Memory B cell (primary cell): ENCODE measurements at regions not wholly inside any gene's neighbourhood (a gene's known extent, or its start where the extent isn't known, plus 50 kb on each side); places are given as distances from the start of the nearest gene placed in this dataset.

ENCODE experiments used
- ATAC-seq: fragments of 150-1000 bp; cut with Tn5 transposase; 2 replicates; pipeline ENCODE4 v1.10.0; 2021; ENCODE audit warnings: low read depth, mild to moderate bottlenecking, moderate library complexity
- DNase-seq, 2 donors: peaks; one replicate each; pipeline ENCODE4 v3.0.0; 2022; ENCODE audit warnings: low spot score in 2 of 2
- H3K27ac Mint-ChIP-seq: one replicate; pipeline ENCODE4 v1.8.0; 2022; ENCODE audit warnings: mild to moderate bottlenecking, moderate library complexity, mixed read lengths
- H3K27me3 Mint-ChIP-seq: one replicate; pipeline ENCODE4 v1.8.0; 2022; ENCODE audit warnings: mixed read lengths
- H3K36me3 Mint-ChIP-seq: one replicate; pipeline ENCODE4 v1.8.0; 2022; ENCODE audit warnings: mild to moderate bottlenecking, mixed read lengths
- H3K4me1 Mint-ChIP-seq: one replicate; pipeline ENCODE4 v1.8.0; 2022; ENCODE audit warnings: mixed read lengths
- H3K4me3 Mint-ChIP-seq: one replicate; pipeline ENCODE4 v1.8.0; 2022; ENCODE audit warnings: mild to moderate bottlenecking, moderate library complexity, mixed read lengths
- H3K9me3 Mint-ChIP-seq: one replicate; pipeline ENCODE4 v1.8.0; 2022; ENCODE audit warnings: mixed read lengths

- Mint-ChIP-seq H3K27me3 (peaks cover 2% of the 10 kb centered on the region), H3K9me3 (peaks cover 1% of the 10 kb centered on the region), H3K36me3 (no peaks in the 10 kb centered on the region), H3K4me3 (no peak overlapping the region), H3K27ac (no peak overlapping the region), H3K4me1 (no peaks in the 10 kb centered on the region)
- no peak for DNase-seq
- no peak for ATAC-seq
Measured at GRCh38 chr2:120964819-120965218, 229.2 kb downstream of the GLI2 start.

- no peak for ATAC-seq
- Mint-ChIP-seq H3K4me1 (no peaks in the 10 kb centered on the region), H3K27me3 (peaks cover 2% of the 10 kb centered on the region), H3K36me3 (no peaks in the 10 kb centered on the region), H3K27ac (no peak overlapping the region), H3K4me3 (no peak overlapping the region), H3K9me3 (peaks cover 2% of the 10 kb centered on the region)
- DNase-seq = no peak
Measured at GRCh38 chr2:120966510-120967254, 231.0 kb downstream of the GLI2 start.

- no peak for DNase-seq
- H3K36me3 Mint-ChIP-seq = no peaks in the 10 kb centered on the region
- no peak overlapping the region for H3K27ac Mint-ChIP-seq
- H3K4me1 Mint-ChIP-seq = no peaks in the 10 kb centered on the region
- peaks cover 4% of the 10 kb centered on the region for H3K27me3 Mint-ChIP-seq
- ATAC-seq = no peak
- H3K4me3 Mint-ChIP-seq = no peak overlapping the region
- H3K9me3 Mint-ChIP-seq = peaks cover 2% of the 10 kb centered on the region
Measured at GRCh38 chr2:120968307-120969015, 232.8 kb downstream of the GLI2 start.

- H3K36me3 Mint-ChIP-seq = no peaks in the 10 kb centered on the region
- no peak overlapping the region for H3K4me3 Mint-ChIP-seq
- H3K27me3 Mint-ChIP-seq = peaks cover 4% of the 10 kb centered on the region
- no peak overlapping the region for H3K27ac Mint-ChIP-seq
- H3K4me1 Mint-ChIP-seq = no peaks in the 10 kb centered on the region
- DNase-seq = no peak
- peaks cover 2% of the 10 kb centered on the region for H3K9me3 Mint-ChIP-seq
- no peak for ATAC-seq
Measured at GRCh38 chr2:120969613-120970355, 234.1 kb downstream of the GLI2 start.

- Mint-ChIP-seq H3K9me3 (peaks cover 2% of the 10 kb centered on the region), H3K27ac (no peak overlapping the region), H3K4me1 (no peaks in the 10 kb centered on the region), H3K4me3 (no peak overlapping the region), H3K27me3 (peaks cover 4% of the 10 kb centered on the region), H3K36me3 (no peaks in the 10 kb centered on the region)
- DNase-seq = no peak
- ATAC-seq = no peak
Measured at GRCh38 chr2:120971866-120972265, 236.2 kb downstream of the GLI2 start.

- Mint-ChIP-seq H3K27ac (no peak overlapping the region), H3K4me3 (no peak overlapping the region), H3K27me3 (peaks cover 4% of the 10 kb centered on the region), H3K4me1 (no peaks in the 10 kb centered on the region), H3K9me3 (peaks cover 2% of the 10 kb centered on the region), H3K36me3 (no peaks in the 10 kb centered on the region)
- DNase-seq = no peak
- ATAC-seq = no peak
Measured at GRCh38 chr2:120972286-120972685, 236.6 kb downstream of the GLI2 start.

- Mint-ChIP-seq H3K4me3 (no peak overlapping the region), H3K27me3 (peaks cover 4% of the 10 kb centered on the region), H3K9me3 (peaks cover 3% of the 10 kb centered on the region), H3K27ac (no peak overlapping the region), H3K36me3 (no peaks in the 10 kb centered on the region), H3K4me1 (no peaks in the 10 kb centered on the region)
- DNase-seq (no peak), ATAC-seq (no peak)
Measured at GRCh38 chr2:120973196-120973595, 237.5 kb downstream of the GLI2 start.

GRCh38 chr2:120974950-120975349 is 239.3 kb downstream of the GLI2 start:
- Mint-ChIP-seq H3K27me3 (peaks cover 7% of the 10 kb centered on the region), H3K4me3 (no peak overlapping the region), H3K36me3 (no peaks in the 10 kb centered on the region), H3K9me3 (peaks cover 5% of the 10 kb centered on the region), H3K27ac (no peak overlapping the region), H3K4me1 (no peaks in the 10 kb centered on the region)
- no peak for ATAC-seq
- no peak for DNase-seq

GRCh38 chr2:120976501-120977307 is 241.0 kb downstream of the GLI2 start:
- H3K27ac Mint-ChIP-seq = no peak overlapping the region
- H3K27me3 Mint-ChIP-seq = peaks cover 7% of the 10 kb centered on the region
- peaks cover 6% of the 10 kb centered on the region for H3K9me3 Mint-ChIP-seq
- DNase-seq (no peak), ATAC-seq (no peak)
- H3K36me3 Mint-ChIP-seq = no peaks in the 10 kb centered on the region
- H3K4me1 Mint-ChIP-seq = no peaks in the 10 kb centered on the region
- no peak overlapping the region for H3K4me3 Mint-ChIP-seq

- no peaks in the 10 kb centered on the region for H3K4me1 Mint-ChIP-seq
- no peak for ATAC-seq
- H3K27ac Mint-ChIP-seq = no peak overlapping the region
- peaks cover 7% of the 10 kb centered on the region for H3K9me3 Mint-ChIP-seq
- H3K36me3 Mint-ChIP-seq = no peaks in the 10 kb centered on the region
- peaks cover 3% of the 10 kb centered on the region for H3K27me3 Mint-ChIP-seq
- H3K4me3 Mint-ChIP-seq = no peak overlapping the region
- no peak for DNase-seq
Measured at GRCh38 chr2:120977582-120978358, 242.1 kb downstream of the GLI2 start.

- Mint-ChIP-seq H3K9me3 (peaks cover 7% of the 10 kb centered on the region), H3K27ac (no peak overlapping the region), H3K27me3 (peaks cover 3% of the 10 kb centered on the region), H3K36me3 (no peaks in the 10 kb centered on the region), H3K4me3 (no peak overlapping the region), H3K4me1 (no peaks in the 10 kb centered on the region)
- no peak for ATAC-seq
- no peak for DNase-seq
Measured at GRCh38 chr2:120978359-120979050, 242.8 kb downstream of the GLI2 start.

GRCh38 chr2:120979398-120979797 is 243.7 kb downstream of the GLI2 start:
- DNase-seq (no peak), ATAC-seq (no peak)
- Mint-ChIP-seq H3K36me3 (no peaks in the 10 kb centered on the region), H3K27me3 (peaks cover 5% of the 10 kb centered on the region), H3K9me3 (peaks cover 7% of the 10 kb centered on the region), H3K4me1 (no peaks in the 10 kb centered on the region), H3K27ac (no peak overlapping the region), H3K4me3 (no peak overlapping the region)

- no peak for ATAC-seq
- Mint-ChIP-seq H3K4me1 (no peaks in the 10 kb centered on the region), H3K27ac (no peak overlapping the region)
Measured at GRCh38 chr2:120979921-120980320, 244.3 kb downstream of the GLI2 start.

More at GRCh38 chr2:120979921-120980320, 244.3 kb downstream of the GLI2 start:
- peaks cover 6% of the 10 kb centered on the region for H3K27me3 Mint-ChIP-seq
- no peak for DNase-seq
- H3K4me3 Mint-ChIP-seq = no peak overlapping the region
- H3K9me3 Mint-ChIP-seq = peaks cover 7% of the 10 kb centered on the region
- H3K36me3 Mint-ChIP-seq = no peaks in the 10 kb centered on the region
